HG03064 (cell line): ENCODE measurements at regions not wholly inside any gene's neighbourhood (a gene's known extent, or its start where the extent isn't known, plus 50 kb on each side); places are given as distances from the start of the nearest gene placed in this dataset.

Experiments
- ATAC-seq: cut with Tn5 transposase; IDR thresholded peaks from one replicate; pipeline ENCODE4 v1.9.1; 2021; ENCODE audit warnings: low read depth; ENCODE audit not compliant: unreplicated experiment

GRCh38 chr2:21469158-21469557 lies 345.4 kb downstream of the TDRD15 start:
- no peak for ATAC-seq

- ATAC-seq = no peak
Observed at GRCh38 chr2:21469564-21469963, 345.8 kb downstream of the TDRD15 start.

- no peak for ATAC-seq
Observed at GRCh38 chr2:21480162-21480561, 356.4 kb downstream of the TDRD15 start.

- ATAC-seq = no peak
Observed at GRCh38 chr2:21484643-21485042, 360.9 kb downstream of the TDRD15 start.

- ATAC-seq = no peak
Observed at GRCh38 chr2:21486445-21486844, 362.7 kb downstream of the TDRD15 start.

- no peak for ATAC-seq
Observed at GRCh38 chr2:21489080-21489479, 365.3 kb downstream of the TDRD15 start.

- ATAC-seq = no peak
Observed at GRCh38 chr2:21498016-21498415, 374.2 kb downstream of the TDRD15 start.

GRCh38 chr2:21500401-21500945 lies 376.7 kb downstream of the TDRD15 start:
- ATAC-seq = no peak

GRCh38 chr2:21501376-21502027 lies 377.7 kb downstream of the TDRD15 start:
- ATAC-seq = no peak

GRCh38 chr2:21515903-21516302 lies 392.1 kb downstream of the TDRD15 start:
- no peak for ATAC-seq

- ATAC-seq = no peak
Observed at GRCh38 chr2:21519412-21519811, 395.6 kb downstream of the TDRD15 start.

- no peak for ATAC-seq
Observed at GRCh38 chr2:21519821-21520220, 396.1 kb downstream of the TDRD15 start.

GRCh38 chr2:21535826-21536225 lies 412.1 kb downstream of the TDRD15 start:
- no peak for ATAC-seq

- ATAC-seq = no peak
Observed at GRCh38 chr2:21539685-21540084, 415.9 kb downstream of the TDRD15 start.

GRCh38 chr2:21543630-21544029 lies 419.9 kb downstream of the TDRD15 start:
- ATAC-seq = no peak

- no peak for ATAC-seq
Observed at GRCh38 chr2:21544392-21544791, 420.6 kb downstream of the TDRD15 start.

GRCh38 chr2:21552981-21553380 lies 429.2 kb downstream of the TDRD15 start:
- ATAC-seq = no peak

- ATAC-seq = no peak
Observed at GRCh38 chr2:21559351-21559750, 435.6 kb downstream of the TDRD15 start.

- ATAC-seq = no peak
Observed at GRCh38 chr2:21561965-21562364, 438.2 kb downstream of the TDRD15 start.

- no peak for ATAC-seq
Observed at GRCh38 chr2:21567395-21567794, 443.6 kb downstream of the TDRD15 start.

- ATAC-seq = no peak
Observed at GRCh38 chr2:21571686-21572085, 447.9 kb downstream of the TDRD15 start.

GRCh38 chr2:21580391-21580790 lies 456.6 kb downstream of the TDRD15 start:
- ATAC-seq = no peak

GRCh38 chr2:21585881-21586280 lies 462.1 kb downstream of the TDRD15 start:
- no peak for ATAC-seq
